ENCODE measurements at regions not wholly inside any gene's neighbourhood (a gene's known extent, or its start where the extent isn't known, plus 50 kb on each side); places are given as distances from the start of the nearest gene placed in this dataset.

GRCh38 chr11:122523846-122524805, 131.4 kb upstream of the UBASH3B start:
- DNase-seq (ENCODE audit: low spot score): no peak

- DNase-seq (ENCODE audit: low spot score): no peak
Observed at GRCh38 chr11:122521626-122522025, 133.9 kb upstream of the UBASH3B start.

GRCh38 chr11:122517403-122518379, 137.8 kb upstream of the UBASH3B start:
- no peak for DNase-seq (ENCODE audit: low spot score)

GRCh38 chr11:122516686-122517085, 138.8 kb upstream of the UBASH3B start:
- DNase-seq (ENCODE audit: low spot score): no peak

GRCh38 chr11:122513997-122514396, 141.5 kb upstream of the UBASH3B start:
- no peak for DNase-seq (ENCODE audit: low spot score)

- no peak for DNase-seq (ENCODE audit: low spot score)
Observed at GRCh38 chr11:122513328-122513727, 142.2 kb upstream of the UBASH3B start.

GRCh38 chr11:122512688-122513087, 142.8 kb upstream of the UBASH3B start:
- no peak for DNase-seq (ENCODE audit: low spot score)

- DNase-seq (ENCODE audit: low spot score): no peak
Observed at GRCh38 chr11:122509899-122510298, 145.6 kb upstream of the UBASH3B start.

GRCh38 chr11:122509091-122509490, 146.4 kb upstream of the UBASH3B start:
- DNase-seq (ENCODE audit: low spot score): no peak

- peak; percentile 61 for DNase-seq (ENCODE audit: low spot score)
Observed at GRCh38 chr11:122505304-122506006, 150.1 kb upstream of the UBASH3B start.

- DNase-seq (ENCODE audit: low spot score): no peak
Observed at GRCh38 chr11:122494221-122494620, 161.3 kb upstream of the UBASH3B start.

GRCh38 chr11:122491509-122491908, 164.0 kb upstream of the UBASH3B start:
- DNase-seq (ENCODE audit: low spot score): no peak

GRCh38 chr11:122488892-122489706, 166.4 kb upstream of the UBASH3B start:
- no peak for DNase-seq (ENCODE audit: low spot score)

- no peak for DNase-seq (ENCODE audit: low spot score)
Observed at GRCh38 chr11:122487669-122488068, 167.9 kb upstream of the UBASH3B start.

GRCh38 chr11:122486793-122487495, 168.6 kb upstream of the UBASH3B start:
- no peak for DNase-seq (ENCODE audit: low spot score)

- no peak for DNase-seq (ENCODE audit: low spot score)
Observed at GRCh38 chr11:122478986-122479385, 176.5 kb upstream of the UBASH3B start.

- DNase-seq (ENCODE audit: low spot score): no peak
Observed at GRCh38 chr11:122468965-122469364, 186.6 kb upstream of the UBASH3B start.

- DNase-seq (ENCODE audit: low spot score): no peak
Observed at GRCh38 chr11:122463530-122463929, 192.0 kb upstream of the UBASH3B start.

- DNase-seq (ENCODE audit: low spot score): no peak
Observed at GRCh38 chr11:122459064-122459463, 196.5 kb upstream of the UBASH3B start.

- no peak for DNase-seq (ENCODE audit: low spot score)
Observed at GRCh38 chr11:122453586-122453985, 201.9 kb upstream of the UBASH3B start.
